Loucy (cell line): ENCODE measurements at regions not wholly inside any gene's neighbourhood (a gene's known extent, or its start where the extent isn't known, plus 50 kb on each side); places are given as distances from the start of the nearest gene placed in this dataset.

Experiments
- EZH2phosphoT487 ChIP-seq: fragments of 200-600 bp; IDR thresholded peaks from 2 replicates; pipeline ENCODE4 v1.6.1; 2018; ENCODE audit warnings: antibody characterized with exemption, mild to moderate bottlenecking, moderate library complexity, borderline replicate concordance
- TF ChIP-seq, protein P1 (sequence below): fragments of 200-600 bp; sonication (generic); conservative IDR thresholded peaks from 2 replicates; pipeline ENCODE4 v1.5.1; 2014; ENCODE audit warnings: mild to moderate bottlenecking, antibody characterized with exemption, low read length

DNA sequence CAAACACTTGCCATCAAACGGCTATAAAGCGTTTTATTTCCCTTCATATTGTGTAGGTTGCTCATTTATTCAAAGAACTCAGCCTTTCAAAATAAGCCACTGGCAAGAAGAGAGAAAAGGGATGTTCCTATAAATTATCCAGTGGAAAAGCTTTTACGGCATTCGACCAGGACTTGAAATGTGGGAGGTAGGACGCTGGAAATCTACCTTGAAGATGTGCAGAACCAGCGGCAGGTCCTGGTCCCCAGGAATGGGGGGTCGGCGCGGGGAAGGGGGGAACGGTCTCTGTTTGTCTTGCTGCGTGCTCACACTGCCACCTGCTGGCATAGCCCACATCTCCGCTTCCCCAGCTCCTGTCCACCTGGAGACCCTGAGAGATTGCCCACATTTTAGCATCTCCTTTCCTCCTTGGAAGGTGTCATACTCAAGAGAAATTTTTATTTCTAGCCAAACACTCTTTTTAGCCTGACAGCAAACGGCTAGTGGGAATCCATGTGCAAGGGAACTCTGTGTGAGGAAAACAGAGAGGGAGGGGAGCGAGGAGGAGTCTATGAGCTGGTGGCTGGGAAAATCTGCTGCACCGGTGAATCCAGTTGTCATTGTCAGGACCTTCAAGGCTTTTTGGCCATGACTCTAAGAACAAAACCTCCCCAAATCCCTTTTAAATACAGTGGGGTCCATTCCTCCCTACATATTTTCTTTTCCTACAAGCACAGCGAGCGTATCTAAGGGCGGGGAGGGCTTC lies 349.0 kb upstream of the PKDCC start:
- TF ChIP-seq, protein P1, sequence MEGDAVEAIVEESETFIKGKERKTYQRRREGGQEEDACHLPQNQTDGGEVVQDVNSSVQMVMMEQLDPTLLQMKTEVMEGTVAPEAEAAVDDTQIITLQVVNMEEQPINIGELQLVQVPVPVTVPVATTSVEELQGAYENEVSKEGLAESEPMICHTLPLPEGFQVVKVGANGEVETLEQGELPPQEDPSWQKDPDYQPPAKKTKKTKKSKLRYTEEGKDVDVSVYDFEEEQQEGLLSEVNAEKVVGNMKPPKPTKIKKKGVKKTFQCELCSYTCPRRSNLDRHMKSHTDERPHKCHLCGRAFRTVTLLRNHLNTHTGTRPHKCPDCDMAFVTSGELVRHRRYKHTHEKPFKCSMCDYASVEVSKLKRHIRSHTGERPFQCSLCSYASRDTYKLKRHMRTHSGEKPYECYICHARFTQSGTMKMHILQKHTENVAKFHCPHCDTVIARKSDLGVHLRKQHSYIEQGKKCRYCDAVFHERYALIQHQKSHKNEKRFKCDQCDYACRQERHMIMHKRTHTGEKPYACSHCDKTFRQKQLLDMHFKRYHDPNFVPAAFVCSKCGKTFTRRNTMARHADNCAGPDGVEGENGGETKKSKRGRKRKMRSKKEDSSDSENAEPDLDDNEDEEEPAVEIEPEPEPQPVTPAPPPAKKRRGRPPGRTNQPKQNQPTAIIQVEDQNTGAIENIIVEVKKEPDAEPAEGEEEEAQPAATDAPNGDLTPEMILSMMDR: peak; percentile 94
- no peak for TF ChIP-seq EZH2phosphoT487
